Breast epithelium (tissue), 3 donors: ENCODE measurements at regions not wholly inside any gene's neighbourhood (a gene's known extent, or its start where the extent isn't known, plus 50 kb on each side); places are given as distances from the start of the nearest gene placed in this dataset.
"Not testable (repeated sequence)": the region's sequence is repeated elsewhere in the genome, so short reads cannot be mapped to it uniquely, and the experiment has no call there.

Experiments used
- CTCF ChIP-seq, 3 donors: fragments of 450-650 bp; IDR thresholded peaks; one replicate each; pipeline ENCODE4 v1.5.1; 2016 to 2017; ENCODE audit warnings: antibody characterized with exemption in 3 of 3, mild to moderate bottlenecking in 3 of 3, moderate library complexity in 3 of 3
- POLR2A ChIP-seq: fragments of 450-650 bp; IDR thresholded peaks from one replicate; pipeline ENCODE4 v1.6.1; 2016; ENCODE audit warnings: antibody characterized with exemption, mild to moderate bottlenecking, moderate library complexity

- not testable (repeated sequence) for TF ChIP-seq CTCF (IDR thresholded peaks at IDR 0.05); POLR2A
Measured at GRCh38 chr6:27008613-27009012, 238.9 kb upstream of the PRSS16 start.
